AG04449 (cell line): ENCODE measurements at regions not wholly inside any gene's neighbourhood (a gene's known extent, or its start where the extent isn't known, plus 50 kb on each side); places are given as distances from the start of the nearest gene placed in this dataset.

Source experiments
- CTCF ChIA-PET: fragments of 350-600 bp; formaldehyde crosslinking; extraction: SDS; loops from one replicate; lab custom pipeline; 2021; ENCODE audit warnings: antibody characterized with exemption; lab: Yijun Ruan, JAX
- POLR2A ChIA-PET: fragments of 400-600, 350-600 bp; formaldehyde crosslinking; extraction: SDS; loops from one replicate; lab custom pipeline; 2020; ENCODE audit warnings: antibody characterized with exemption, inconsistent platforms; lab: Yijun Ruan, JAX
- DNase-seq: peaks from one replicate; pipeline ENCODE4 v3.0.0-alpha.2; 2010; ENCODE audit warnings: low read depth, low spot score
- H3K4me3 ChIP-seq: 2 replicates; pipeline ENCODE4 v1.5.1; 2011; ENCODE audit warnings: low read depth, mild to moderate bottlenecking, control low read depth, low read length
- TF ChIP-seq, protein P1 (sequence below): IDR thresholded peaks from one replicate; pipeline ENCODE4 v1.5.1; 2011; ENCODE audit warnings: mild to moderate bottlenecking, moderate library complexity, low read length, control low read depth, inconsistent platforms; ENCODE audit not compliant: insufficient read depth; ENCODE audit errors: missing control alignments

DNA sequence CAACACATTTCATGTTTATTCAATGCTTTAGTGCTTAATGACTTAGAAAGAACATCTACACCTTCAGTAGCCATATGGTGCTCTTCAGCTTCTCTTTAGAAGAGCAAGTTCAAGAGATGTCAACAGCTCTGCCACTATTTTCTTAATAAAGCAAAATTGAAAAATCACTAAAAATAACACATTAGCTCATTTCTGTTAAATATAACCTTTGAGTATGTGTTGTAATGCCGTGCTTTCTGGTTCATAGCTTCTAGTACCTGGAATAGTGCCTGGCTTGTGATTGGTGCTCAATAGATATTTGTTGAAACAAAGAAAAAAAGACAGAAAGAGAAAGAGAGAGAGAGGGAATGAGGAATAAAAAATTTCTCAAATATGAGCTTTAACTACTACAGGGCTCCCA lies 349.8 kb upstream of the SPRED2 start:
- ChIA-PET CTCF (interaction anchor here (1.0 kb wide), 2 partner anchors 45 to 142 kb away, joined by 3 to 4 read pairs; no protein-coding TSS in a partner anchor), POLR2A (no interaction called here)
- TF ChIP-seq, protein P1, sequence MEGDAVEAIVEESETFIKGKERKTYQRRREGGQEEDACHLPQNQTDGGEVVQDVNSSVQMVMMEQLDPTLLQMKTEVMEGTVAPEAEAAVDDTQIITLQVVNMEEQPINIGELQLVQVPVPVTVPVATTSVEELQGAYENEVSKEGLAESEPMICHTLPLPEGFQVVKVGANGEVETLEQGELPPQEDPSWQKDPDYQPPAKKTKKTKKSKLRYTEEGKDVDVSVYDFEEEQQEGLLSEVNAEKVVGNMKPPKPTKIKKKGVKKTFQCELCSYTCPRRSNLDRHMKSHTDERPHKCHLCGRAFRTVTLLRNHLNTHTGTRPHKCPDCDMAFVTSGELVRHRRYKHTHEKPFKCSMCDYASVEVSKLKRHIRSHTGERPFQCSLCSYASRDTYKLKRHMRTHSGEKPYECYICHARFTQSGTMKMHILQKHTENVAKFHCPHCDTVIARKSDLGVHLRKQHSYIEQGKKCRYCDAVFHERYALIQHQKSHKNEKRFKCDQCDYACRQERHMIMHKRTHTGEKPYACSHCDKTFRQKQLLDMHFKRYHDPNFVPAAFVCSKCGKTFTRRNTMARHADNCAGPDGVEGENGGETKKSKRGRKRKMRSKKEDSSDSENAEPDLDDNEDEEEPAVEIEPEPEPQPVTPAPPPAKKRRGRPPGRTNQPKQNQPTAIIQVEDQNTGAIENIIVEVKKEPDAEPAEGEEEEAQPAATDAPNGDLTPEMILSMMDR = no peak
- DNase-seq = no peak
- H3K4me3 ChIP-seq = no peak overlapping the region

DNA sequence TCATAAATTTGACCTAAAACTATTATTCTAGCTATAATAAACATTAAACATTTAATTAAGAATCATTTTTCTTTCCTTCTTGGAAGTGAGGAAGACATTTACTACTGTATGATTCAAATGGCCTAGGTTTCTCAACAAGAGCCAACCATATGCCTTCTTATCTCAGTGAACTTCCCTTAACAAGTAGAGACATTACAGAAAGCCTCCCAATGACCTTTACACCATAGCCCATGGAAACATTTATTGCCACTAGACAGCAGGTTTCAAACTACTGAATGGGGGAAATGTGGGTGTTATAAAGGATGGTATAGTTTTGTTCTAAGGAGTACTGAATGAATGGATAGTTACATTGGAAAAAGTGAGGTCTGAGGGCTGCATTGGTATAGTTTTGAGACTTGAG lies 349.4 kb upstream of the SPRED2 start:
- TF ChIP-seq, protein P1 = no peak
- CTCF ChIA-PET = interaction anchor here (1.0 kb wide), 2 partner anchors 44 to 141 kb away, joined by 3 to 4 read pairs; no protein-coding TSS in a partner anchor
- H3K4me3 ChIP-seq = no peak overlapping the region
- POLR2A ChIA-PET = no interaction called here
- DNase-seq = no peak

DNA sequence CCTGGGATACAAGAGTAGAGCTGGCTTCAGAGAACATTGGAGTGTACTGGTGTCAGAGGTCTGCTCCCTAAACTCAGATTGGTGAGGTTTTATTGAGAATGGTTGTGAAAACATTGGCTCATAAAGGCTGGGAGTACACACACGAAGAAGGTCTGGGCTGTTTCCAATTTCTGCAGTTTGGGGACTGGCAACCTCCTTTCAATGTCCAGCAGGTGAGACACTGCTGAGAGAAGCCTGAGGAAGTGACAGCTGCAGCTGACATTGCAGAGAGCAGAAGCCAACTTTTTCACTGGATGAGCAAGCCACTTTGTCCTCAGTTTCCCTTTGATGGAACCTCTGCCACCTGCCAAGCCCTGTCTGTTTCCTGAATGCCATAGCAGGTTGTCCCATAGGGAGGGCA lies 346.6 kb upstream of the SPRED2 start:
- no peak overlapping the region for H3K4me3 ChIP-seq
- POLR2A ChIA-PET = no interaction called here
- TF ChIP-seq, protein P1 = no peak
- no peak for DNase-seq
- CTCF ChIA-PET = no interaction called here

DNA sequence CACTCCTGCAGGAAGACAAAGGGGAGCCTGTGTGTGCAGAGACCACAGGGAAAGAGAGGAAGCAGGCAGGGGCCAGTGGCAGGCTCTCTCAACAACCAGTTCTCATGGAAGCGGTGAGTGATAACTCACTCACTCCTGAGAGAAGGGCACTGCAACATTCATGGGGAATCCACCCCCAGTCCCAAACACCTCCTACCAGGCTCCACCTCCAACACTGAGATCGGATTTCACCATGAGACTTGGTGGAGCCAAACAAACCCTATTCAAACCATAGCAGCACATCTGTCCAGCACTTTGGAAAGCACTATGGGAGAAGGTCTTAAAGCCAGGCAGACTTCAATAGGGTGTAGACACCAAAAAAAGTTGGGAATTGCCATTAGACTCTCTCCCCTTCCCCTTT lies 345.7 kb upstream of the SPRED2 start:
- TF ChIP-seq, protein P1 = no peak
- ChIA-PET CTCF (no interaction called here), POLR2A (no interaction called here)
- no peak overlapping the region for H3K4me3 ChIP-seq
- no peak for DNase-seq

DNA sequence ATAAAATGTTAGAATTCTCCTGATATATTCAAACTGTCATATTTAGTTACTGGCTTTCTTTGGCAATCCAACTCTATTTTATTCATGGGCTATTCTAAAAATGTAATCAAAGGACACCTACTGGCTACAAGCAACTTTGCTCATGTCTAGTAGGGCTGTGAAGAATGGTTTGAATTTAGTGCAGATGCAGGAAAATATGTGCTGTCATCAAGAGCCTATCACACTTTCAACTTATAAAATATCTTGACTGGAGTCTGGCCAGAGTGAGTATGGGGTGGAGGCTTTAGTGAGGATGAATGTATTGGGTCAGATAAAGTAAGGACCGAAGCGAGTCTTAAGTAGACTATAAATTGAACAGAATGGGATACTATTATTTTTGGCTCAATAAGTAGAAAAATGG lies 343.4 kb upstream of the SPRED2 start:
- no peak for DNase-seq
- TF ChIP-seq, protein P1 = no peak
- CTCF ChIA-PET = no interaction called here
- POLR2A ChIA-PET = no interaction called here
- no peak overlapping the region for H3K4me3 ChIP-seq

DNA sequence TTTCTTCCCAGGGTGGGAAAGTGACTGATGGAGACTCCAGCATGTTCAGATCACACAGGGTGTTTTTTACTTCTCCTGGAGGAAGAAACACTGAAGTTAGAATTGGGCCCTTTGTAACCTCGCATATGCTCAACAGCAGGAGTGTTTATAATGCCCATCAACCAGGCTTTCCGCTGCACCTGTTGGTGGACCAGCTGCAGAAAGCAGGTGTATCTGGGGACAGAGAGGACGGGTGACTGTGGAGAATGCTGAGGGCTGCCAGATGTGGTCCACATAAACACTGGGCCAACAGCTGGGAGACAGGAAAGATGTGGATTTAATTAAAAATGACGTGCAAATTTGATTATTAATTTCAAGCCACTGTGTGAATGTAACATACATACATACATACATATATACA lies 335.5 kb upstream of the SPRED2 start:
- DNase-seq = no peak
- no peak overlapping the region for H3K4me3 ChIP-seq
- ChIA-PET CTCF (no interaction called here), POLR2A (no interaction called here)
- TF ChIP-seq, protein P1 = no peak
